SIG-M5 treated with dmso at 0.1 percent for 504 hours (cell line): ENCODE measurements at regions not wholly inside any gene's neighbourhood (a gene's known extent, or its start where the extent isn't known, plus 50 kb on each side); places are given as distances from the start of the nearest gene placed in this dataset.

Experiments used
- DNase-seq: peaks from one replicate; lab custom pipeline; 2025; ENCODE audit not compliant: unreplicated experiment; lab: John Stamatoyannopoulos, UW

DNA sequence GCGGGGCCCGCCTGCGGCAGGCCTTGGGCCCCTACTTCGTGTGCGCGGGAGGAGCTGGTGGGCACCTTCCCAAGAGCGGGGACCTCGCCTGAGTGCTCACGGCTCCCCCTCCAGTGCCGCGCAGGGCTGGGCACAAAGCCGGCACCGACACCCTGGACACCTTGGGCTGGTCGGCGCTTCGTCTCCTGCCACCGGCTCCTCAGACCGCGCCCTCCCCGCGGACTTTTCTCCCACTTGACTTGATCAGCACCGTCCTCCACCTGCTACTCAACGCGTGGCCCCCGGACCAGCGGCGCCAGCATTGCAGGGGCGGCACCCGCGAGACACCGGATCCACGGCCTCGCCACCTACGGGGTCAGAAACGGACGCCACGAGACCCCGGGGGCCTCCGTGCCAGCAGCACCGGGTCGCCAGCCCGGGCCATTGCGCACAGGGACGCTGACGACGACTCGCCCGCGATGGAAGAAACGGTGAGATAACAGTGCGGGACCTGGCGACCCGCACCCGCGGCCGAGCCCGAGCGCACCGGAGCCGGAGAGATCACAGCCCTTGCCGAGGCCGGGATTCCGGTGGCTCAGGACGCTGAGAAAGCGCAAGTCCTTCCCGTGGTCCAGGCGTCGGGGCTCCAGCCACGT lies 154.2 kb downstream of the DLL1 start:
- DNase-seq, result no peak

- no peak for DNase-seq
Observed at GRCh38 chr6:170135821-170136471, 154.9 kb downstream of the DLL1 start.

- no peak for DNase-seq
Observed at GRCh38 chr6:170135461-170135820, 155.4 kb downstream of the DLL1 start.

DNA sequence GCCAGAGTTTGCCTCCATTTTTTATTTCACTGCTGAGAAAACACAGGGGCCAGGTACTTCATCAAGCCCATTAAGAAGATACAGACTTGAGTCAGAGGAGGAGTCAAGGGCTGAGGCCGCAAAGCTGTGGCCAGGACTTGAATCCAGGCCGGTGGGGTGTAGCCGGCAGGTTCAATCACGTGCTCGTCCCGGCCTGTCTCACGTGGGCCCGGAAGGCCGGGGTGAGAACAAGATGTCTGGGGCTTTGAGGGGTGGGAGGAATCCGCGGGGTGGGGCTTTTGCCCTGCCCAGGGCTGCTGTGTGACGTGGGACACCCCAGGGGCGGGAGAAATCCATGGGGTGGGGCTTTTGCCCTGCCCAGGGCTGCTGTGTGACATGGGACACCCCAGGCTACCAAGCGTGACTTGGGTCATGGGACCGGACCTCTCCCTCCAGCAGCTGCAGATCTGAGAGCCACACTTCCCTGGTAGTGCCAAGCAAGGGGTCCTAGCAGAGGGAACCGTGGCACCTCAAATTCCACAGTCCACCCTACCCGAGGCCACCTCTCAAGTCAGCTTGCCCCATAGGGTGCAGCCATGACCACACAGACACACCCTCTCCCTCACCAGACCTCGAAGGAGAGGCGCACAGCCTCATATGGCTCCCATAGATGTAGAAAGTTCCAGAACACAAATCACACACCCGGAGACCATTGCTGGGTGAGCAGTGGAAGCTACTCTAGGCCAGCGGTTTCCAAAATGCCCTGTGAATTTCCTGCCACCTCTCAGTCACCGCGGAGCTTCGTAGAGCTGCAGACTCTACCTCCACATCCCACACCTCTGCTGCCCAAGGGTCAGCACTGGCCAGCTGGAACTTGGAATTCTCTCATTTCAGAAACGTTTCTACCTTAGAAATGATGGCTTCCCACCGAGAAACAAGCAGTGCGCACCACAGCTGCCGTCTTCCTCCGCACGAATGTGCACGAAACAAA lies 156.1 kb downstream of the DLL1 start:
- DNase-seq, result no peak

DNA sequence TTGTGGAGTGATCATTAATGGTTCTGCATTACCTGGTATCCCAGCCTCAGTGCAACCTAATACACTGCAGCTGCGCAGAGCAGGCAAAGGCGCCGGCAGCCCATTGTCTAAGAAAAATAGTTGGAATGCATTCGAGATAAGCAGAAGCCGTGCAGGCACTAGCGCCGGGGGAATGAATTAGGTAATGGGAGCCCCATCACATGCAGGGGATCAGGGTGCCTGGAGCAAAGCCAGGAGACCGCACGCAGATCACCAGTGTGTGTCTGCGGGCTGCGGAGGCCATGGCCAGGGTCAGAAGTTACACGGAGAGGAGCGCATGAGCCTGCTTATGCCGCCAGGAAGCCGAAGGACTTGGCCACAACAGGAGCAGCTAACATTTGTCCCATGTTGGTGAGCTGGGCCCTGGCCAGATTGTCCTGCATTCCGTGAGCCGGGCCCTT lies 156.8 kb downstream of the DLL1 start:
- DNase-seq, result no peak

DNA sequence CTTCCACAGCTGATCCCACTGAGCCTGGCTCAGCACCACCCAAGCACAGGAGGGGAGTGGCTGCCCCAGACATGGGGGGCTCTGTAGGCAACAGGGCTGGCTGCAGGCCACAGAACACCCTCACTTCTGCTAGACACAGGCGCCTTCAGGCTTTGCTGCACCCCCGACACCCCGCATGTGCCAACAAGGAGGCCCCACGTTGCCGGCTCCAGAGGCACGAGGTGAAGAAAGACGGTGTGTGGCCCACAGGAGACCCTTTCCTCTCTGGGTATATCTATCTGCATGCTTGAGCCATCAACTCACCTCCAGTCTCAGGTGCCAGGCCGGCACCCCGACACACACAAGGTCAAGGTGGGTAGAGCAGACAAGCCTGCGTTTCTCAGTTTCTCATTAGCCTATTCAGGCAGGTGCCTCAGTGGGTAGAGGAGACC lies 158.3 kb downstream of the DLL1 start:
- DNase-seq, result no peak

DNA sequence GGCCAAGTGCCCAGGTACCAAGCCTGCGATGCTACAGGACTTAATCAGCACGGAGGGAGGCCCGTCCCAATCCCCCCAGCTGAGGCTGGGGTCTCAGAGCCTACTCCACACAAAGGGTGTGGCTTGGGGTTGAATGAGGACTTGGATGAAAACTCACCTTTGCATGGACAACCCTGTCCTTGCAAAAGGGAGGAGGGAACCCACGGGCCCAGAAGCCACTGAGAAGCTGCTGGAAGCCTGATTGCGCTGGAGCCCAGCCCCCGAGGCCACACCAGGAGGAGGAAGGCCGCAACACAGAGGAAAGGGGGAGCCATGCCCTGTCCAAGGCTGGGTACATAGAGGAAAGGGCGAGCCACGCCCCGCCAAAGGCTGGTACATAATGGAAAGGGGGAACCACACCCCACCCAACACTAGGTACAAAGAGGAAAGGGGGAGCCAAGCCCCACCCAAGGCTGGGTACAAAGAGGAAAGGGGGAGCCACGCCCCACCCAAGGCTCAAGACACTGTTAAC lies 158.8 kb downstream of the DLL1 start:
- DNase-seq, result no peak

GRCh38 chr6:170131351-170131750 lies 159.5 kb downstream of the DLL1 start:
- no peak for DNase-seq

DNA sequence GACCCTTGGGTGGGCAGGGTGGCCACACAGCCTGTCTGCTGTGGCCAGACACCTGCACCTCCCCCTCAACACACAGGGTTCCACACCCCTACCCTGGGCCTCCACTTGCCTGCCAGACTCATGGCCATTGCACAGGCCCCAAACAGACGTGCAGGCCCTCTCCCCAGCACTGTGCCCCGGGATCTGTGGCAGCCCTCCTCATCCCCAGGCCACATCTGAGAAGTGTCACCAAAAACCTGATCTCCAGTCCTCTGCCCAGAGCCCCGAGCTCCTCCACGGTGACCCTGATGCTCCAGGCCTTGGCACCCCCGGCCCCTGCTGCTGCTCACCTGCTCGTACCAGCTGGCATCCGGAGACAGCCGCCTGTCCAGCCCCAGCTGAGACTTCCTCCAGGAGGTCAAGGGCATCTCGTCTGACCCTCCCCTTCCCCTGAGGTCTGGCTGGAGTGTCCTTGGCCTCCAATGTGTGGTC lies 160.1 kb downstream of the DLL1 start:
- DNase-seq, result no peak

- no peak for DNase-seq
Observed at GRCh38 chr6:170130201-170130621, 160.7 kb downstream of the DLL1 start.

GRCh38 chr6:170129691-170130171 lies 161.1 kb downstream of the DLL1 start:
- no peak for DNase-seq

GRCh38 chr6:170128811-170129681 lies 161.8 kb downstream of the DLL1 start:
- no peak for DNase-seq

- DNase-seq, result no peak
Observed at GRCh38 chr6:170128346-170128745, 162.5 kb downstream of the DLL1 start.

DNA sequence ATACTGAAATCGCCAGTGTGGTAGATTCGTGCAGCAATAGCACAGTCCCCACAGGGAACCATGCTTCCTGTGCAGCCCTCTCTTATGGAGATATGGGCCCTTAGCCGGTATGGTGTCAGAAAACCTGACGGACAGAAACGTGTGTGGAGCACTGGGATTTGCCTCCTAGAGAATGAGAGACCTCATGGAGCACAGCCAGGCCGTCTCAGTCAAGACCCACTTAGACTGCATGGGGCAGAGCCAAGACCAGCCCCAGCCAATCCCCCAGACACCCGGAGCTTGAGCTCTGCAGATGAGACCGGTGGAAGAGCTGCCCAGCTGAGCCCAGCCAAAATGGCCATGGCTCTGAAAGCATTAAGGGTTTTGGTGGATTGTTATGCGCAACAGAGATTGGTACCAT lies 163.7 kb downstream of the DLL1 start:
- DNase-seq, result no peak

DNA sequence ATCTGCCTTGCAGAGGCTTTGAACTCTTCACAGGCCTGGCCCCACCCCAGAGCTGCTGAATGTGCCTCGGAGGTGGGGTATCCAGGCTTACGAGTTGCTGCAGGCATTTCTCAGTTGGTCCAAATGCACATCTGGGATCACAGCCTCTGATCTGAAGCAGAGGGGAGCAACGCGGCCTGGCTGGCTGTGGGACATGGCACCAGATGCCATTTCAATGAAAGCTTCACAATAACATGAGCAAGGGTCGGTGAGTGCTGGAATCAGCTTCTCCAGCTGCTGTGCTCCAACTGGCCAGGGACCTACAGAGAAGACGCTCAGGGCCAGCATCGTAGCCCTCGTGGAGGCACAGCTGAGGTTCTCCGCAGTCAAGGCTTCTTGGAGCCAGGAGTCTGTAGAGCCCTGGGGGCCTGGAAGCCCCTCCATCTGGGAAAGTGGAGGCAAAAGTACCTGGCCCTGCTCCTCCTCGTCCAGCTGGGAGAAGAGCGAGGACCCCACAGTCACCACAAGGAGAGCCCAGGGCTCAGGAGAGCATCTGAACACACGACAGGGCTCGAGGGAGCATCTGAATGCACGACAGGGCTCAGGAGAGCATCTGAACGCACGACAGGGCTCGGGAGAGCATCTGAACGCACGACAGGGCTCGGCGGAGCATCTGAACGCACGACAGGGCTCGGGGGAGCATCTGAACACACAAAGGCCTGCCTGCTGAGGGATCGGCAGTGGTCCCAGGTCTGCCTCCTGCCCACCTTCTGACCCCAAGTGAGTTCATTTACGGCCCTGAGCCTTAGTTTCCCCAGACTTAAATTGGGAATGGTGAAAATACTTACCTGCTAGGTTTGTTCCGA lies 165.2 kb downstream of the DLL1 start:
- DNase-seq, result no peak

DNA sequence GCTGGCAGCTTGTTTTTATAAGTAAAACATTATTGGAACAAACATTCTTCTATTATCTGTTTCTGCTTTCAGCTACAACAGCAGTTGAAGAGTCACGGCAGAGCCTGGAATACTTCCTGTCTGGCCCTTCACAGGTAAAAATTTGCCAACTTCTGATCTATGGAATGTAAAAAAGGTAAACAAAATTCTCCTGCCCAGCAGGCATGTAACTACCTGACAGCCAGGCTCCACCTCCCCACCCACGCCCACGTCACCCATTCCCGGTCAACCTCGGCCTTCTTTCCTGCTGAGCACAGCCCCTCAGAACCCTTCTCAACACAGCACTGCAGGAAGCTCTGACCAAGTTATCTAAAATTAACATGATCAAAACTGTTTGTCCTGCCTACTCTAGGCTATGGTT lies 166.0 kb downstream of the DLL1 start:
- peak; percentile 32 for DNase-seq

DNA sequence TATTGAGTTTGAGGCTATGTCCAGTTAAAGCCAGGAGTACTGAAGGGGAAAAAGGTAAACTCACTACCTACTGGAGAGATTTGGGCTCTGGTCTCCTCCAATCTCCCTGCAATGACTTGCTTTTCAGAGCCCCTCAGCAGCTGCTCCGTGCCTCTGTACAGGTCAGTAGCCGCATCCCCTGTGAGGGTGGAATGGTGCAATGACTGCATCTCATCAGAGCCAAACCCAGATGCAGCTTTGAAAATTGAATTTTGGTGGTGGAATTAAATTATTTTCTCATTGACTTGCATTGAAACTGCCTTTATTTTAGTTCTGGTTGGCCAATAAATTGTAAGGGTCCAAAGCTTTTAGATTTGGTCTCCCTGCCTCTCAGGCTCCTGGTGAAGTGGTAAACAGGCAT lies 166.7 kb downstream of the DLL1 start:
- DNase-seq, result no peak

DNA sequence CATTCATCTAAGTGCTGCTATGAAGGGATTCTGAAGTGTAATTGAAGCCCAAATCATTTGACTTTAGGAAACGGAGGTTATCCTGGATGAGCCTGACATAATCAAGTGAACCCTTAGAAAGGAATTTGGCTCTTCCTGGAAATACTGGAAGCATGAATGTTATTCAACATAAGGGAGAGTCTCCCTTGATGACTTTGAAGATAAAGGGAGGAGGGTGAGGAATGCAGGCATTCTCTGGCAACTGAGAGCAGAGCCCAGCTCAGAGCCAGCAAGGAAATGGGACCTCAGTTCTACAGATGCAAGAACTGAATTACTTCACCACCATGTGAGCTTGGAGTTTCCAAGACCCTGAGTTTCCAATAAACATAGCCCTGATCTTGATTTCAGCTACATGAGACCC lies 168.2 kb downstream of the DLL1 start:
- DNase-seq, result no peak
